A673 (cell line): ENCODE measurements at regions not wholly inside any gene's neighbourhood (a gene's known extent, or its start where the extent isn't known, plus 50 kb on each side); places are given as distances from the start of the nearest gene placed in this dataset.

Experiments used
- EZH2 ChIP-seq: fragments of 200-600 bp; sonication (generic); IDR thresholded peaks from 2 replicates; pipeline ENCODE4 v1.6.1; 2017; ENCODE audit warnings: borderline replicate concordance, low read depth, mild to moderate bottlenecking, mixed read lengths, antibody characterized with exemption, low read length; ENCODE audit not compliant: poor library complexity, severe bottlenecking
- TF ChIP-seq, protein P1 (sequence below): fragments of 300-800, 200-600 bp; sonication (generic); conservative IDR thresholded peaks from 2 replicates; pipeline ENCODE4 v1.5.1; 2017; ENCODE audit warnings: low read depth, mild to moderate bottlenecking, antibody characterized with exemption, low read length, moderate library complexity, mixed read lengths

DNA sequence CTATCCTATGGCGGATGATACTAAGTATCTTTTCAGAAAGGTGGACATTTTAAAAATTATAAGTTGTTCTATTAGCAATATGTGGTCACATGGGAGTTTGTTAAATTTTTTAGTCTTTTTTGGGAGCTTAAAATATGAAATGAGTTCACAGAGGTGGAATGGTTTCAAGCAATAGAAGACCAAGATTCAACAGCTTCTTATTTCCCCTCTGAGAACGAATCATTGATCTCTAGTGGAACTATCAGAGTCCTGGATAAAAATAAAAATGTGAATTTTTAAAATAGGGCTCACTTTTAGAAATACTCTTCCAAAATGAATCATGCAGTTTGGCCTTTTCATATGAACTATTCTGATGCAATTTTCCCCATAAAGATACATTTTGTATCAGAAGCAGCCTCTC lies 467.7 kb upstream of the KLF6 start:
- TF ChIP-seq, protein P1, sequence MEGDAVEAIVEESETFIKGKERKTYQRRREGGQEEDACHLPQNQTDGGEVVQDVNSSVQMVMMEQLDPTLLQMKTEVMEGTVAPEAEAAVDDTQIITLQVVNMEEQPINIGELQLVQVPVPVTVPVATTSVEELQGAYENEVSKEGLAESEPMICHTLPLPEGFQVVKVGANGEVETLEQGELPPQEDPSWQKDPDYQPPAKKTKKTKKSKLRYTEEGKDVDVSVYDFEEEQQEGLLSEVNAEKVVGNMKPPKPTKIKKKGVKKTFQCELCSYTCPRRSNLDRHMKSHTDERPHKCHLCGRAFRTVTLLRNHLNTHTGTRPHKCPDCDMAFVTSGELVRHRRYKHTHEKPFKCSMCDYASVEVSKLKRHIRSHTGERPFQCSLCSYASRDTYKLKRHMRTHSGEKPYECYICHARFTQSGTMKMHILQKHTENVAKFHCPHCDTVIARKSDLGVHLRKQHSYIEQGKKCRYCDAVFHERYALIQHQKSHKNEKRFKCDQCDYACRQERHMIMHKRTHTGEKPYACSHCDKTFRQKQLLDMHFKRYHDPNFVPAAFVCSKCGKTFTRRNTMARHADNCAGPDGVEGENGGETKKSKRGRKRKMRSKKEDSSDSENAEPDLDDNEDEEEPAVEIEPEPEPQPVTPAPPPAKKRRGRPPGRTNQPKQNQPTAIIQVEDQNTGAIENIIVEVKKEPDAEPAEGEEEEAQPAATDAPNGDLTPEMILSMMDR, result no peak
- TF ChIP-seq EZH2, result no peak
